Keratinocyte (primary cell): ENCODE measurements at regions not wholly inside any gene's neighbourhood (a gene's known extent, or its start where the extent isn't known, plus 50 kb on each side); places are given as distances from the start of the nearest gene placed in this dataset.

Source experiments
- DNase-seq: peaks from one replicate; pipeline ENCODE4 v3.0.0-alpha.2; 2011; ENCODE audit warnings: low read depth, missing footprints, low spot score
- FAIRE-seq: peaks from 2 replicates; lab custom pipeline; 2011; peaks lifted over from hg19 to GRCh38; lab: Jason Lieb, UNC
- H2AFZ ChIP-seq: 2 replicates; pipeline ENCODE4 v1.6.0; 2012; ENCODE audit warnings: low read length, control low read depth, inconsistent platforms; ENCODE audit not compliant: control insufficient read depth
- H3K27ac ChIP-seq: 2 replicates; pipeline ENCODE4 v1.5.1; 2011; ENCODE audit warnings: low read length; ENCODE audit not compliant: control insufficient read depth, insufficient read depth
- H3K27me3 ChIP-seq: 3 replicates; pipeline ENCODE4 v1.6.0; 2011; ENCODE audit warnings: low read length; ENCODE audit not compliant: control insufficient read depth, insufficient read depth; ENCODE audit errors: extremely low read depth
- H3K36me3 ChIP-seq, 2 experiments: 2 replicates in 1 of 2; 3 replicates in 1 of 2; pipeline ENCODE4 v1.5.1; 2011; ENCODE audit warnings: low read length in 2 of 2, mild to moderate bottlenecking in 1 of 2; ENCODE audit not compliant: control insufficient read depth in 2 of 2, insufficient read depth in 2 of 2; ENCODE audit errors: extremely low read depth in 1 of 2
- H3K4me1 ChIP-seq: 3 replicates; pipeline ENCODE4 v1.5.1; 2011; ENCODE audit warnings: low read length; ENCODE audit not compliant: control insufficient read depth, insufficient read depth; ENCODE audit errors: extremely low read depth
- H3K4me2 ChIP-seq: 3 replicates; pipeline ENCODE4 v1.6.0; 2011; ENCODE audit warnings: low read depth, low read length; ENCODE audit not compliant: control insufficient read depth, insufficient read depth; ENCODE audit errors: extremely low read depth
- H3K4me3 ChIP-seq, 3 experiments: fragments of 200-600 bp in 1 of 3; sonication (generic) in 1 of 3; 2 replicates in 2 of 3; 3 replicates in 1 of 3; pipeline ENCODE4 v1.5.1; 2011 to 2016; ENCODE audit warnings: low read length in 3 of 3, mild to moderate bottlenecking in 3 of 3, control low read depth in 2 of 3, inconsistent platforms in 1 of 3, low read depth in 1 of 3, mixed read lengths in 1 of 3, mixed run types in 1 of 3, moderate library complexity in 1 of 3; ENCODE audit not compliant: control insufficient read depth in 2 of 3, insufficient read depth in 2 of 3; ENCODE audit errors: extremely low read depth in 1 of 3
- H3K79me2 ChIP-seq: 2 replicates; pipeline ENCODE4 v1.6.0; 2012; ENCODE audit warnings: low read length; ENCODE audit not compliant: control insufficient read depth, insufficient read depth
- H3K9ac ChIP-seq: 3 replicates; pipeline ENCODE4 v1.6.0; 2011; ENCODE audit warnings: low read length; ENCODE audit not compliant: control insufficient read depth, insufficient read depth; ENCODE audit errors: extremely low read depth
- H3K9me1 ChIP-seq: 3 replicates; pipeline ENCODE4 v1.6.0; 2011; ENCODE audit warnings: low read length; ENCODE audit not compliant: control insufficient read depth, insufficient read depth; ENCODE audit errors: extremely low read depth
- H3K9me3 ChIP-seq: 2 replicates; pipeline ENCODE4 v1.5.1; 2012; ENCODE audit warnings: low read depth, low read length; ENCODE audit not compliant: control insufficient read depth
- H4K20me1 ChIP-seq: 3 replicates; pipeline ENCODE4 v1.6.0; 2011; ENCODE audit warnings: low read length; ENCODE audit not compliant: control insufficient read depth, insufficient read depth; ENCODE audit errors: extremely low read depth
- CTCF ChIP-seq, 3 experiments: IDR thresholded peaks in 1 of 3; conservative IDR thresholded peaks in 1 of 3; optimal IDR thresholded peaks in 1 of 3; 2 replicates in 2 of 3; 3 replicates in 1 of 3; pipeline versions ENCODE3 to v1.5.1; 2011; ENCODE audit warnings: low read length in 3 of 3, mild to moderate bottlenecking in 3 of 3, moderate library complexity in 2 of 3, control low read depth in 1 of 3, inconsistent platforms in 1 of 3; ENCODE audit not compliant: insufficient read depth in 2 of 3; ENCODE audit errors: extremely low read depth in 1 of 3
- EZH2 ChIP-seq: IDR thresholded peaks from one replicate; pipeline ENCODE4 v1.6.1; 2012; ENCODE audit warnings: inconsistent platforms, mild to moderate bottlenecking, low read length, moderate library complexity
- dilution Hi-C: fragments of 300-500 bp; cut with MboI; formaldehyde crosslinking; loops from one replicate; pipeline ENCODE4 v1.7.0; 2020; ENCODE audit warnings: low sequenced_read_pairs; ENCODE audit not compliant: extremely low pct_ligation_motif_present

GRCh38 chr13:44292545-44292944 lies 81.1 kb upstream of the SERP2 start:
- TF ChIP-seq CTCF (optimal IDR thresholded peaks at IDR 0.05 in 1 of 3, IDR thresholded peaks at IDR 0.05 in 1 of 3, conservative IDR thresholded peaks at IDR 0.05 in 1 of 3; ENCODE audit: extremely low read depth in 1 of 3, insufficient read depth in 2 of 3, low read length in 3 of 3) (no peak), EZH2 (no peak)
- Histone ChIP-seq H3K27ac (no peak overlapping the region), H3K4me2 (no peak overlapping the region), H3K4me3 (no peak overlapping the region), H3K9me3 (peaks cover 7% of the 10 kb centered on the region), H3K79me2 (no peaks in the 10 kb centered on the region), H3K27me3 (no peaks in the 10 kb centered on the region), H3K9ac (no peak overlapping the region), H3K36me3 (no peaks in the 10 kb centered on the region), H3K9me1 (no peaks in the 10 kb centered on the region), H3K4me1 (peaks cover 5% of the 10 kb centered on the region), H2AFZ (no peak overlapping the region), H4K20me1 (no peaks in the 10 kb centered on the region)
- FAIRE-seq, result no peak
- dilution Hi-C loops, result no loop called here
- no peak for DNase-seq

- Histone ChIP-seq H3K9me3 (peaks cover 7% of the 10 kb centered on the region), H3K79me2 (no peaks in the 10 kb centered on the region), H3K9me1 (no peaks in the 10 kb centered on the region), H3K9ac (no peak overlapping the region), H3K36me3 (no peaks in the 10 kb centered on the region), H3K27me3 (no peaks in the 10 kb centered on the region), H2AFZ (no peak overlapping the region), H4K20me1 (no peaks in the 10 kb centered on the region), H3K4me3 (no peak overlapping the region), H3K27ac (no peak overlapping the region), H3K4me2 (no peak overlapping the region), H3K4me1 (peaks cover 5% of the 10 kb centered on the region)
- TF ChIP-seq CTCF (optimal IDR thresholded peaks at IDR 0.05 in 1 of 3, IDR thresholded peaks at IDR 0.05 in 1 of 3, conservative IDR thresholded peaks at IDR 0.05 in 1 of 3; ENCODE audit: extremely low read depth in 1 of 3, insufficient read depth in 2 of 3, low read length in 3 of 3), result no peak
- no peak for TF ChIP-seq EZH2
- FAIRE-seq (no peak), DNase-seq (no peak)
- dilution Hi-C loops, result no loop called here
Measured at GRCh38 chr13:44293374-44293773, 80.2 kb upstream of the SERP2 start.
